HG02571 (cell line): ENCODE measurements at regions not wholly inside any gene's neighbourhood (a gene's known extent, or its start where the extent isn't known, plus 50 kb on each side); places are given as distances from the start of the nearest gene placed in this dataset.

Source experiments
- ATAC-seq: cut with Tn5 transposase; IDR thresholded peaks from one replicate; pipeline ENCODE4 v1.9.1; 2021; ENCODE audit warnings: mild to moderate bottlenecking, moderate library complexity; ENCODE audit not compliant: unreplicated experiment

GRCh38 chr6:154561750-154562149 lies 51.3 kb upstream of the CNKSR3 start:
- no peak for ATAC-seq

GRCh38 chr6:154565331-154565730 lies 54.8 kb upstream of the CNKSR3 start:
- no peak for ATAC-seq

GRCh38 chr6:154566866-154567265 lies 56.4 kb upstream of the CNKSR3 start:
- no peak for ATAC-seq

- ATAC-seq: no peak
These were observed 57.3 kb upstream of the CNKSR3 start for GRCh38 chr6:154567695-154568220.

DNA sequence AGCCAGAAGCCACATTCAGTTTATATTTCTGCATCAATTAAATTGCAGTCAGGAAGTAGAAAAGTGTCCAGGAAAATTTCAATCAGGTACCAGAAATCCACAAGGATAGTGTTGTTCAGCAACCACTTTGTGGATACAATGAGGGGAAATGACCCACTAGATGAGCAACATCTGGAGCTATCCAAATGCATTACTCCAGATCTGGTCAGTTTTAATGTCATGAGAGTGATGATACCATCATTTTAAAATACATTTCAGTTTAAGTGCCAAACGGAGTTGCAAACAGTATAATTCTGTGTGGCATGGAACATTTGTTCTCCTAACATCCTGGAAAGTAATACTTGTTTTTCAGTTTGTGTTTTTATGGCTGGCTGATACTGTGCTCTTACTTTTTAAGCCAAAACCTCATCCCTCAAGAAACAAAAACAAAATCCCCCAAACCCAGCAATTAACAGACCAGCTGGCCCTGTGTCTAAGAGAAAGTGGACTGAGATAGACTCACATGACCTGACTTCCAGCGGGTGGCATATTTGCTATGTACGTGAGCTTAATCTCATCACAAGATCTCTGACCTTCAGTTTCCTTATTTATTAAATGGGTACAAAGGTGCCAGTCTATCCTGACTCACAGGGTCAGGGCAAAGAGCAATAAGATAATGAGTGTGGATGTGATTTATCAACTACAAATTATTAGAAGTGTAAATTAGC lies 58.8 kb upstream of the CNKSR3 start:
- no peak for ATAC-seq

- no peak for ATAC-seq
These were observed 60.0 kb upstream of the CNKSR3 start for GRCh38 chr6:154570505-154570904.

DNA sequence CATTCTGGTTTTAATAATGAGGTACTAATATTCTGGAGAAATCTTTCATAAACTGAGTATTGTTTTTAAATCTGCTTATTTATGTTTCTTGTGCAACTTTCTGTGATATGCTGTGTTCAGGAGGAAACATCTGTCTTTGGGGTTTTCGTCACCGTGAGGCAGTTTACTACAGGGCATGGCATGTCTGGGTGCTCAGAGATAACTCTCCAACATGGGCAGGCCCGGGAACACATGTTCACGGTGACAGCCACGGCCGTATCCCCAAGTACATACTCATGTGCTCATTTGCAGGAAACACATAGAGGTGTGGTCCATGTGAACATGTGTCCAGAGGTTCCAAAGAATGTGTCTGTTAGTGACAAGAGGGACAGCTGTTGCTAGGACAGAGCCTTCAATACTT lies 62.1 kb upstream of the CNKSR3 start:
- ATAC-seq: no peak

DNA sequence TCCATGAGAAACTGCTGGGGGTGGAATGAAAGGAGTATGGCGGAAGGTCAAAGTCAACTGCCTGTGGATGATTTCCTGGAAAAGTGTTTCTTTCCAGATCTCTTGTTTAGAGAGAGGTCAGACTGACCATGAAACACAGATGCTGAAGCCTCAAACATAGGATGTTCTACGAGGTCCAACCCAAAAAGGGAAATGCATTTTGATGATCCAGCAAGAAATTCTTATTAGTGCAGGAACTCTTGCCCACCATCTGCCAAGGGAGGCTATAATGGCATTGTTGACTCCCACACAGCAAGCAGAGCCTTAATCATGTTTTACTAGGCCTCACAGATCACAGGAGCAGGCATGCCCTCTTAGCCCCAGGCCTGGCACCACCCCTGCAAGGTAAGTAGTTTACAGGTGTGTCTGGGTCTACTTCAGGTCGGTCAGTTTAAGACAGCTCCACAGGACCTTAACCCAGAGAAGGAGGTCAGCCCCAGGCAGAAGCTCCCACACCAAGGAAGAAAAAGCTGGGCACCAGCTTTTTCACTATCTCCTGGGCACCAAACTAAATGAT lies 67.6 kb upstream of the CNKSR3 start:
- ATAC-seq: no peak

GRCh38 chr6:154579046-154579445 lies 68.6 kb upstream of the CNKSR3 start:
- no peak for ATAC-seq

GRCh38 chr6:154579485-154579884 lies 69.0 kb upstream of the CNKSR3 start:
- no peak for ATAC-seq

GRCh38 chr6:154580397-154581135 lies 70.1 kb upstream of the CNKSR3 start:
- ATAC-seq: no peak

GRCh38 chr6:154582696-154583095 lies 72.2 kb upstream of the CNKSR3 start:
- ATAC-seq: no peak

- no peak for ATAC-seq
These were observed 73.2 kb upstream of the CNKSR3 start for GRCh38 chr6:154583546-154584188.

DNA sequence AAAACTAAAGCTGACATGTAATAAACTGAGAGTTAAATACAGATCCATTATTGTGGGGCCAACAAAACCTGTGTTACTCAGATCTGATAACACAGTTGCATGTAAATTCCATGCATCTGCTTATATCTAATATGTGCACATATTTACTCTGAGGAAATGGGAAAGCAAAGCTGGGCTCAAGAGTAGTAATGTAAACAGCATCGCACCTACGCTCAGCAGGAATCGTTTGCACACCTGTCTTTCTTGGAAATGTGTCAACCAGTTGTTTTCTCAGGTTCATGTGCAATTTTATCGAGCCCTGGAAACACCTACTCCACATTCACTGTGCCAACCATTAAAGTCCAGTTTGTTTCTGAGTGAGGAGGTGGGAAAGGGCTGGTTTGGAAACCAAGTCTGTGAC lies 80.3 kb upstream of the CNKSR3 start:
- no peak for ATAC-seq

GRCh38 chr6:154591234-154591633 lies 80.7 kb upstream of the CNKSR3 start:
- ATAC-seq: no peak

- ATAC-seq: no peak
These were observed 81.8 kb upstream of the CNKSR3 start for GRCh38 chr6:154592199-154592860.

DNA sequence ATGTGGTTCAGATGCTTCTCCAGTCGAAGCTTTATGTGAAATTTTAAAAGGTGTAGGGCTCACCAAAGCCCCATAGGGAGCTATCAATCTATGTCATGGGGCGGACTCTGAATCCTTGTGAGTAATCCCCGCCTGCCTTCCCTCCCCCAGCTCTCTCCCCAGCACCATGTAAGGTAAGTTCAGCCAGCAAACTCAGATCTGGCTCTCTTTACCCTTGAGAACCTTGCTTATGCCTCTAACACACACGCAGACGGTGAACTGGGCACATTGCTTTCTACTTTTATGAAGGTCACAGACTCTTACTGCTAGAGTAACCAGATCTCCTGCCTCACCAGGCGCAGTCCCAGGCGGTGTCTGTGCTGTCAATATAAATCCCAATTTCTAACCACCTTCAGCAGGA lies 82.6 kb upstream of the CNKSR3 start:
- no peak for ATAC-seq

DNA sequence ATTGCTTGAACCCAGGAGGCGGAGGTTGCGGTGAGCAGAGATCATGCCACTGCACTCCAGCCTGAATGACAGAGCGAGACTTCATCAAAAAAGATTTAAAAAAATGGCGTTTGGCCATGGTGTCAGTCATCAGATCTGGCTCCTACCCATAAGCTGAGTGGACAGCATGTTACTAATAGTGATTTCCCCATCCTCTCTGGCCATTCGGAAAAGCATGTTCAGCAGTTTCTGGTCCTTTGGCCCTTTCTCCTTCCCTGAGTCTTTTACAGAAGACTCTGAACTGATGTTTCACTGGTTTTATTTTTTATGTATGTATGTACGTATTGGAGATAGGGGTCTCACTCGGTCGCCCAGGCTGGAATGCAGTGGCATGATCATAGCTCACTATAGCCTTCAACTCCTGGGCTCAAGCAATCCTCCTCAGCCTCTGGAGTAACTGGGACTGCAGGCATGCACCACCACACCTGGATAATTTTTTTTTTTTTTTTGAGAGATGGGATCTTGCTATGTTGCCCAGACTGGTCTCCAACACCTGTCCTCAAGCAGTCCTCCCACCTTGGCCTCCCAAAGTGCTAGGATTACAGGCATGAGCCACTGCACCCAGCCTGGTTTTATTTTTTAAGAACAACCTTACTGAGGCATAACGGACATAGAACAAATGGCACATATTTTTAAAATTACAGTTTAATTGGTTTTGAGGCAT lies 84.2 kb upstream of the CNKSR3 start:
- no peak for ATAC-seq

DNA sequence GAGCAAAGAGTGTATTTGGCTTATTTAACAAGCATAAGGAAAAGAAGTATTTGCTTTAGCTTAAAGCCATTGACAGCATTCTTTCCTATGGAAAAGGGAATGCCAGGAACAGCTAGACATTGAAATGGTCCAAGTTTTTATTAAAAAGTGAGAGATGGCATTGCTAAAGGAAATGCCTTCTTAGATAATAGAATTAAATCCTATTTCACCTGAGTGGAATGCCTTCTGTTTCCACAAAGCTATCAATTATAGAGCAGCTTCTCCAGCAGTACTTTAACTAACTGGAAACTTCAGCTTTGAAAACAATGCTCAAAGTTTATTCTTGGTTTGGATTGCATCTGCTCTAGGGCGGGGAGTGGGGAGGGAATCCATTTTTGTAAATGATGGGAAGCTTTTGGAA lies 85.1 kb upstream of the CNKSR3 start:
- ATAC-seq: no peak

GRCh38 chr6:154596009-154596408 lies 85.5 kb upstream of the CNKSR3 start:
- ATAC-seq: no peak
